Amygdala (tissue), 56 donors: ENCODE measurements at regions not wholly inside any gene's neighbourhood (a gene's known extent, or its start where the extent isn't known, plus 50 kb on each side); places are given as distances from the start of the nearest gene placed in this dataset.
"Not testable (repeated sequence)": the region's sequence is repeated elsewhere in the genome, so short reads cannot be mapped to it uniquely, and the experiment has no call there.

Experiments used
- DNase-seq, 56 donors: peaks; one replicate each; lab custom pipeline; 2025; lab: John Stamatoyannopoulos, UW

DNA sequence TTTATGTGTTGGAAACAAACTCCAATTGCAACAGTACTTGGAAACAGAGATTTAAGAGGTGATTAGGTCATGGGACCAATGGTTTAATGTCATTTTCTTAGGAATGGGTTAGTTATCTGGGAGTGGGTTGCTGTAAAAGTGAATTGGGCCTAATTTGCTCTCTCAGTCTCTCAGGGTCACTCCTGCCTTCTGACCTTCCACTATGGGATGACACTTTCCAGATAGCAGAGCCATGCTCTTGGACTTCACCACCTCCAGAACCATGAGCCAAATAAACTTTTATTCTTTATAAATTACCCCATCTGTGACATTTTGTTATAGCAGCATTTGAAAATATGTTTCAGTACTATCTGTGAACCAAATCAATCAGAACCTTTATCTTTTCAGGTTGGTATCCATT, 1509.1 kb downstream of the REEP3 start:
- DNase-seq, result no peak

DNA sequence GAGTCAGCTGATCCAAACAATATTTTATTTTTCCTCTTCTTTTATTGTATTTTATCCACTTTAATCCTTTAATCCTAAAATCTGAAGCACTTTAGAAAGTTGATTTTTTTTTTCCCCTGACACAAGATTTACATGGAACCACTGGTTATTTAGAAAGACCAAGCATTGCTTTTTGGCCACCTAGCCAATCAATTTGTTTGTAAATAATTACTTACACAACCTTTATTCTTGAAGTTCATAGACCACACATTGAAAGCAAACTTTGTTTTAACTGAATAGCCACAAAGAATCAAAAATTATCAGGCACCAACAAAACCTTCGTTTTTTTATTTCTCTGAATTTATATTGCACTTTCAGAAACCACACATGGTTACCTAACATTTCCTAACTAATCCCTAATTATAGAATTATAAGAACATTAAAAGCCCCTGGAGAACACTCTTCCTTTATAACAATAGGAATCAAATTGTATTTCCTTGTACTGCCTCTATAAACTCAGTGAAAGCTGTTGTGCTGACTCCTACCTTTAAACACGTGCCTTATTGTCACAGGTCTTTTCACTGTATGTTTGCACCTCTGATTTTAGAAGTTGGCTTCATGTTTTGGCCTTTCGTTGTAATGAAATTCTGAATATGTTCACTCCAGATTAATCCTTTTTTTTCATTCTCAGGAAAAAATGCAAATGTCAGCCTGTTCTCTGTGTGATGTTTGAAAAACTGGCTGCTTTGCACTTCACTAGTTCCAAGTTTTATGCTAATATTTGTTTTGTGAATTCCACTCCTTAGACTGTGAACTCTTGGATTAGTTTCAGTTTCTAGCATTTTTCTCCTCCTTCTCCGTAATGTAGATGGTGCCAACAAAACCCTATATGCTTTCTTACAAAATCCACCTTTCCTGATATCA, 1511.9 kb downstream of the REEP3 start:
- no peak for DNase-seq

DNA sequence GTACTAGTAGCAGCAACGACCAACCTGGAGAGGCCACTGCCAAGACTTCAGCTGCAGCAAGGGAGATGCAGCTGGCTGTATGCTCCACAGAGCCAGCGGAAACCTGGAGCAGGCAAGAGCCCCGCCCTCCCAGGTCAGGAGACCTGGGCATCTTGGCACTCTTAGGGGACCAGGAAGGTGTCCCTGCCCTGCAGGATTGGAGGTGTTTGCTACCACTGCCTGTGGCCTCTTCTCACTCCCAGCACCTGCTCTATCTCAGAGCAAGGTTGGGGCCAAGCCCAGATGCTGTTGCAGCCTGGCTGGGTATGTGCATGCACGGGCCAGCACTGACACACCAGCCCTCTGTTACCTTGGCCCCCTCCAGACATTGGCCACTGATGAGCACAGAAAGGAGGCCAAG, 1512.8 kb downstream of the REEP3 start:
- DNase-seq, result no peak

DNA sequence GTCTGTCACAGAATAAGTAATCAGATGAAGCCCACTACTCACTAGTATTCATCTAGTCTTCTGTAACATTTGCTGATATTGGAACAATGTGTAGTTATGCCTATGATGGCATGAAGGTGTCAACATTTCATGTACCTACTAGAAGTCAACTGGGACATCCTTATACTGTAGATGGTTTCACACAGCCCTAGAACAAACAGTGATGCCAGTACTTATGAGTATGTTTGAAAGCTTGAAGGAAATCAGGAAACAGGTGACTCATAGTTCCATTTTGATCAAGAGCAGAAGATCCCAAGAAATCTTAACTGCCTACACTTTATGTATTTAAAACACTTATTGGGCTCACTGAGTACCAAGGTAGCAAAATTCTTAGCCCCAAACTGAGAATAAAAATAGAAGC, 1519.6 kb downstream of the REEP3 start:
- no peak for DNase-seq

DNA sequence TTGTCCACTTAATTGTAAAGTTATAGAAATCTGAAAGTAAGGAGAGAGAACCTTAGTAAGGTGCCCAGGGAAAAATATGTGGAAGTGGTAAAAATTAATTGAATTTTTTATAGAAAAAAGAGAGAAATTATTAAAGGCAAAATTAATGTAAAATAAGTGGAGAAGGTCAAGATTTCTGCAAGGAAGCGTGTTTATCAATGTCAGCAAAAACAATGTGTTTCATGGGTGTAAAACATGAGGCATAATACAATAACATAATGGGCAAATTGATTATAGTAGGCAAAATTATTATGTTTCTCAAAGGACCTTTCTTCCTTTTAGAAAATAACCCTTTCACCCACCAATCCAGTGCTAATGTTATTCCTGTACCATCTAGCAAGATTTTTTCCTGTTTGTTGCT, 1520.1 kb downstream of the REEP3 start:
- no peak for DNase-seq

DNA sequence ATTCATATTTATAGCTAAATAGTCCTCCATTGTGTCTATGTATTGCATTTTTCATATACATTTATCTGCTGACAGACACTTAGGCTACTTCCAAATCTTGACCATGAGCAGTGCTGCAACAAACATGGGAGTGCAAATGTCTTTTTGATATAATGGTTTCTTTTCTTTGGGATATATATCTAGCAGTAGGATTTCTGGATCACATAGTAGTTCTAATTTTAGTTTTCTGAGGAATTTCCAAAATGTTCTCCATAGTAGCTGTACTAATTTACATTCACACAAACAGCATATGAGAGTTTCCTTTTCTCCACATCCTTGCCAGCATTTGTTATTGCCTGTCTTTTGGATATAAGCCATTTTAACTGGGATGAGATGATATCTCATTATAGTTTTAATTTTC, 1521.3 kb downstream of the REEP3 start:
- no peak for DNase-seq

DNA sequence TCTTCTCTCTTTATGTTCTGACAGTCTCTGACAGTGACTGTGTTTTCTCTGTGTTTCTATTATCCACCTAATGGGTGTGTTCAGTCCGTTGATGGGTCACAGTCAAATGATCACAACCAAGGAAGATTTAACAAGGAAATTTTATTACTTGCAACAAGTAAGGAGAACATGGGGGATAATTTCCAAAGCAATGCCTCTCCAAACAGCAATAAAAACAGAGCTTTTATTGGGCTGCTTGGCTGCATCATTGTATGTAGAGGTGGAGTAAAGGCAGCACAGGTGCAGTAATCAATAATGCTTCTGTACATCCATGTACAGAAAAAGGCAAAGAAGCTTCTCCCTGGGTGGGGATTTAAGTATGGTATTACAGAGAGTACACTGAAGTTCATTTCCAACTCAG, 1525.6 kb downstream of the REEP3 start:
- DNase-seq, result no peak

DNA sequence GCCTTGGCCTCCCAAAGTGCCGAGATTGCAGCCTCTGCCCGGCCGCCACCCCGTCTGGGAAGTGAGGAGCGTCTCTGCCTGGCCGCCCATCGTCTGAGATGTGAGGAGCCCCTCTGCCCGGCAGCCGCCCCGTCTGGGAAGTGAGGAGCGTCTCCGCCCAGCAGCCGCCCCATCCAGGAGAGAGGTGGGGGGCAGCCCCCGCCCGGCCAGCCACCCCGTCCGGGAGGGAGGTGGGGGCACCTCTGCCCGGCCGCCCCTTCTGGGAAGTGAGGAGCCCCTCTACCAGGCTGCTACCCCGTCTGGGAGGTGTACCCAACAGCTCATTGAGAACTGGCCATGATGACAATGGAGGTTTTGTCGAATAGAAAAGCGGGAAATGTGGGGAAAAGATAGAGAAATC, 1530.9 kb downstream of the REEP3 start:
- DNase-seq, result not testable (repeated sequence)

DNA sequence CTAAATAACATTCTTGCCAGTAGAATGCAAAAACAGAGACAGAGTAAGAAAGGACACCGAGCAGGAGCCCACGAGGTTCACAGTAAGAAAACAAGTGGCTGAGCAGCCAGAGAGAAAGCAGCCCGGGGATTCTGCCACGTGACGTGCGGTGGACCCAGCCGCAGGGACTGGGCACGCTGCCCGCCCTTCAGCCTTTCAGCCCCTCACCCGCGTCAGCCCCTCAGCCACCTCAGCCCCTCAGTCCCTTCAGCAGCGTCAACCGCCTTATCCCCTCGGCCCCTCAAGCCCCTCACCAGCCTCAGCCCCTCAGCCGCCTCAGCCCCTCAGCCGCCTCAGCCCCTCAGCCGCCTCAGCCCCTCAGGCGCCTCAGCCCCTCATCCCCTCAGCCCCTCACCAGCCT, 1532.2 kb downstream of the REEP3 start:
- not testable (repeated sequence) for DNase-seq

DNA sequence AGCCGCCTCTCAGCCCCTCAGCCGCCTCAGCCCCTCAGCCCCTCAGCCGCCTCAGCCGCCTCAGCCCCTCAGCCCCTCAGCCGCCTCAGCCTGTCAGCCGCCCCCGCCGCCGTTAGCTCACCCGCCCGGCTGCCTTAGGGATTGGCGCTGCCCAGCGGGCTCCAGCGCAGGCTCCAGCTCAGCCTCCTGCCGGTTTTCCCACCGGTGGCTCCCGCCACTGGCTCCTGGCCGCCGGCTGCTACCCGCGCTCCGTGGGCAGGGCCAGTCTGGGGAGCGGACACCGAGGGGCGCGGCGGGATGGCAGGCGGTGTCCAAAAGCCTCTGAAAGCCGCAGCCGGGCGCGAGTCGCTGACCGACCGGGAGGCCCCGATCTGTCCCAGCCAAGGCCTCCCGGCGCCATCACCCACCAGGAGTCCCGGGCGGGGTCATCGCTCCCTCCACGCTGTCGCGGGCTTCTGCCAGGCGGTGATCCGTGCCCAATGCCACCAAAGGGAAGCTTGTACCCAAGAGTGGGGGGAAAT, 1532.7 kb downstream of the REEP3 start:
- DNase-seq, result not testable (repeated sequence)

DNA sequence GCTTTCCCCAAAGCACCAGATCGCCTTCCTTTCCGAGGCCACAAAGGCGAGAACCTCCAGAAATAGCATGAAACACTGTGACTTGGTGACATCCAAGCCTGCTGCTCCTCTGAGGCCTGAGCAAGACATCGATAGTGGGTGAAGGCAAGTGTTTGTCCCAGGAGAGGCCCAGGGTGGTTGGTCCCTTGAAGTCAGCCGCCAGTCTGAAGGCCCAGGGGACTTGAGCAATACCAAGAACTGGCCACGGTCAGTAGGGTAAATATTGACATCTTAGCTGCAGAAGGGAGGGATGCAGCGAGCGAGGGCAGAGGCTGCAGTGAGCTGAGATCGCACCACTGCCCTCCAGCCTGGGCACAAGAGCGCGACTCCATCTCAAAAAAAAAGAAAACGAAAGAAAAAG, 1533.5 kb downstream of the REEP3 start:
- not testable (repeated sequence) for DNase-seq

DNA sequence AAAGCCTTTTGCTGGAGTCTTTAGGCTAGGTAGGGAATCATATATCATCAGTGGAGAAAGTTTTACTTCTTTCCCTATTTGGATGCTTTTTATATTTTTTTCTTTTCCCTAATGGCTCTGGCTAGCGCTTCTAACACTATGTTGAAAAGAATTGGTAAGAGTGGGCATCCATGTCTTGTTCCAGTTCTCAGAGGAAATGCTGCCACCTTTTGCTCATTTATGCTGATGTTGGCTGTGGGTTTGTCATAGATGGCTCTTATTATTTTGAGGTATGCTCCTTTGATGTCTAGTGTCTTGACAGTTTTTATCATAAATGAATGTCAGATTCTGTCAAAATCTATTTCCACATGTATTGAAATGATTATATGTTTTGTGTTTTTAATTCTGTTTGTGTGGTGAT, 1544.1 kb downstream of the REEP3 start:
- DNase-seq, result no peak

DNA sequence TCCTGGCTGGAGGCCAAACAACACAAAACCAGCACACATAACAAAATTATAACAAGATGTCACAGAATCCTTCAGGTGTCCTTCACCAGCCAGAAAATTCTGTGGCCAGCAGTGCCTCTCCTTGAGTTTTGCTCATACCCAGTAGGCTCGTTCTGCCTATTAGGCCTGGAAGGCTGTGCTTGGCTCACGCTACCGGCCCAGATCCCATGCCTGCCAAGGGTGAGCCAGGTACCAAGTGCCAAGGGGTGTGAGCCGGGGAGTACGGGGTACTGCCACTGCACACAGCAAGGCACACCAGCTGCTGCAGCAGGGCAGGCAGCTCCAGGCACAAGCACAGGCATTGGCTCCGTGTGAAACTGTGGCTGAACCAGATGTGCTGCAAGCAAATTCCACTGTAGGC, 1562.0 kb downstream of the REEP3 start:
- DNase-seq, result no peak

DNA sequence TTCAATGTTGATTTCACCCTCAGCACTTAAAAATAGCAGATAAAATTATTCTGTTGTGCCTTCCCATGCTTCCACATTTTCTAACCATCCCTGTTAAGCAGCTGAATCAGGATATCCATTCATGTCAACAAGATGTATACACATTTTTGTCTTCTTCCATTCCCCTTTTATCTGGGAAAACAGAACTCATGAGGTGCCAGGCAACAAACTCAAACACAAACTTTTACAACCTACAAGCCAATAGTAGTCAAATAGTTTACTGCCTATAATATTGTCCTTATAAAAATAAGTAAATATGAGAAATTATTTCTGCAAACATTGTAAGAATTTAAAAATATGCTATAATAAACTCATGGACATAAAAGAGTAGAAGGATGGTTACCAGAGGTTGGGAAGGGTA, 1569.8 kb downstream of the REEP3 start:
- no peak for DNase-seq

DNA sequence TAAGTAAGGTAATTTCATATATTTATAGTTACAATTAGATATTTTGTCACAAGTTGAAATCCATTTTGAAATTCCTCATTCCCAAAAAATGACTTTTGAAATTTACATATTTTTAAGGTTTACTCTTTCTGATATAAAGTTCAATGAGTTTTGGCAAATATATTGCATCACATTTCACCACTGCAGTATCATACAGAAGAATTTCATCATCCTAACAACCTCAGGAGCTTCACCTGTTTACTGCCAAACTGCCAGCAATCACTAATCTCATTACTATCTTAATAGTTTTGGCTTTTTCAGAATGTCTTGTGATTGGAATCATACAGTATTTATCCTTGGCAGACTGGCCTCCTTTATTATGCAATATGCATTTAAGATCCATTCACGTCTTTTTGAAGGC, 1578.9 kb downstream of the REEP3 start:
- DNase-seq, result no peak

DNA sequence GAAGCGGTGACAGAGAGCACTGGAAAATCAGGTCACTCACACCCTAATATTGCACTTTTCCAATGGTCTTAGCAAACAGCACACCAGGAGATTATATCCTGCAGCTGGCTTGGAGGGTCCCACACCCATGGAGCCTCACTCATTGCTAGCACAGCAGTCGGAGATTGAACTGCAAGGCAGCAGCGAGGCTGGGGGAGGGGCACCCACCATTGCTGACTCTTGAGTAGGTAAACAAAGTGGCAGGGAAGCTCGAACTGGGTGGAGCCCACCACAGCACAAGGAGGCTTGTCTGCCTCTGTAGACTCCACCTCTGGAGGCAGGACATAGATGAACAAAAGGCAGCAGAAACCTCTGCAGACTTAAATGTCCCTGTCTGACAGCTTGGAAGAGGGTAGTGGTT, 1579.7 kb downstream of the REEP3 start:
- DNase-seq, result not testable (repeated sequence)

DNA sequence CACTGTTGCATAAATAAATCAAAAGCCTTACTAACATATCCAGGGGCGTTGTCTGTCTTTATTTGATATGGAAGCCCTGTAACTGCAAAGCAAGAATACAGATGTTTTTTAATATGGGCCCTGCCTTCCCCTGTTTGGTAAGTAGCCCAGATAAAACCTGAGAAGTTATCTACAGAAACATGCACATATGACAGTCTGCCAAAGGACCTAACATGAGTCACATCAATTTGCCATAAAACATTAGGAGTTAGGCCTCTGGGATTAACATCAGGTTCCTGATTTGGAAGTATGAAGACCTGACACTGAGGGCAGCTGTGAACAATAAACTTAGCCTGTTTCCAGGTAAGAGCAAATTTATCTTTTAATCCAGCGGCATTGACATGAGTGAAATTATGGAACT, 1588.8 kb downstream of the REEP3 start:
- DNase-seq, result no peak

DNA sequence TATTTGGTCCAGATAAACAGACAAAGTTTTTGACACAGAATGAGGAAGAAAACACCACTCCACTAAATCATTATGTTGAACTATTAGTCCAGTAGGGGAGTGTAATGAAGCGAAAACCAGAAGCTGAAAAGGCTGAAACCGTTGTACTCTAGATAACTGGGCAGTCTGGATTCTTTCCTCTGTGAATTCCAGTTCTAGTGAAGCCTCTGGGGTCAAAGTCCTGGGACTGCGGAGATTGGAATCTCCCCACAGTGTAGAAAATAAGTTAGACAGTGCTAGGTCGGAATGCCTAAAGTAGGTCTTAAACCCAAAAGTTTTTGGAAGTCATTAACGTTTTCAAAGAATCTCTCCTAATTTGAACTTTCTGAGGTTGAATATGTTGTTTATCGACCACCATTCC, 1589.9 kb downstream of the REEP3 start:
- not testable (repeated sequence) for DNase-seq

DNA sequence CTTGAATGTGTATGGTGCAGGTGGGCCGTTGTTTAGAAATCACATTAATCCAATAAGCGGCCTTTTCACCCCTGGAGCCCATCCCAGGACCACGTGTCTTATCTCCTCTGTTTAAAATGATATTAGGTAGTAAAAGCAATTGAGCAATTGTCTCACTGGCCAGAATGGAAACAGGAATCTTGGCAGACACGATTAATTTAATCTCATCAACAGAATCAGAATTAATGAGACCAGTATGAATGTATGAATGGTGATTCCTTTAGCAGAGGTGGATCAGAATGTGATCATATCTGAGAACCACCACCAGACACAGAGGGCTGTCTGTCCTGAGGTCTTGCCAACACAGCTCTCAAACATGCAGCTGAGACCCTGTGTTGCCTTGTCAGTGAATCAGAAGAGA, 1591.4 kb downstream of the REEP3 start:
- DNase-seq, result no peak

DNA sequence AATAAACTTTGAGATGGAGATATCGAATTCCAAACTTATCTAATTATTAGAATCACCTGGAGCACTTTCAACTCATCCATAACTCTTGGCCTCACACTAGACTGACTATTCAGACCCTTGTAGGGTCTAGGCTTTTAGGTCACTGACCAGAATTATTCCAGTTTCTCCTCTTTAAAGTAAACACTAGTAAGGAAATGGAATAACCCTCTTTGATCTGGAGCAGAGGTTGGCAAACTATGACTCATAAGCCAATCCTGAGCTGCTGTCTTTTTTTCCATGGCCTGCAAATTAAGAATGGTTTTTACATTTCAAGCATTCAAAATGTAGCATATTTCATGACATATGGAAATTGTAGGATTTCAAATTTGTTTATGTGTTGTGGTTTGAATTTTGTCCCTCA, 1601.9 kb downstream of the REEP3 start:
- DNase-seq, result no peak

DNA sequence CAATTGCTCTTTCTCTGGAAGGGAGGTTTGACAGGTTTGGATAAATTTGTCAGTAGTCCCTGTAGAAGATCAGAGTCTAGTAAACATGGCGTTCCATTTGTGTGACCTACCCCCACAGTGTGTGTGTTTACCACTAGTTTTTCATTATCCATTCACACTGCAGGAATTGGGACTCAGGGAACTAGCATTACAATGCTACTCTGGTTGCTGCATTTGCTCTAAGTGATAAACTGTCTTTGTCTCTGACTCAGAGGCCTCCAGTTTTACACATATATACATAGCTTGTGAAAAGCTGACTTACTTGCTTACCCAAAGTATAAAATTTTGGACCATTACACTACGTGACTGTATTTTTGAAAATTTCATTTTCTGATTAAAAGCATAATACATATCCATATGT, 1604.0 kb downstream of the REEP3 start:
- DNase-seq, result no peak

DNA sequence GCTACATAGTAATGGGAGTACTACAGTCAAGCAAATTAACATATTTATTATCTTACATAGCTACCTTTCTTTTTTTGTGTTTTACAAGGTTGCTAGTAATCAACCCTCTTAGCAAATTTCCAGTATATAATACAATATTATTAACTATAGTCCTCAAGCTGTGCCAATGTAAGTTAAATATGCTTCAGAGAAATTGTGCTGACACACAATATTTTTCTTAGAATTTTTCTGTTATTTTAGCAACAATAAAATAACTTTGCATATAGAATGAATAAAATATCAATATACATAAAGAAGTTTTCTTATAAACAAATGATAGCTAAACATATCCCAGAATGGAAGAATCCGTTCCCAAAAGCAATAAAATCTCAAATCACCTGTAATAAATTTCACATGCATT, 1605.1 kb downstream of the REEP3 start:
- DNase-seq, result no peak

DNA sequence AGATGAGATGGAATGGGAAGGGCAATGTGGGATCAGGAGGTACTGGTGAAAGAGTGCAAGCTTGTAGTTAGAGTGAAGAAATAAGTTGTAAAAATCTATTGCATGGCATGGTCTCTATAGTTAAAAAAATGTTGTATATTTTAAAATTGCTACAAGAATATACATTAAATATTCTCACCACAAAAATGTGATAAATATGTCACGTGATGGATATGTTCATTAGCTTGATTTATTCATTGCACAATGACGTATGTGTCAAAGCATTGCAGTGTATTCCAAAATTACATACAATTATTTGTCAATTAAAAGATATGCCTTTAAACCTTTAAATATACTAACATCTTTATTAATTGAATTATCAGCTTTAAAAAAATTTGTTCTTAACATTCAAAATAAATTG, 1607.1 kb downstream of the REEP3 start:
- no peak for DNase-seq
